ENCODE measurements at regions not wholly inside any gene's neighbourhood (a gene's known extent, or its start where the extent isn't known, plus 50 kb on each side); places are given as distances from the start of the nearest gene placed in this dataset.

DNA sequence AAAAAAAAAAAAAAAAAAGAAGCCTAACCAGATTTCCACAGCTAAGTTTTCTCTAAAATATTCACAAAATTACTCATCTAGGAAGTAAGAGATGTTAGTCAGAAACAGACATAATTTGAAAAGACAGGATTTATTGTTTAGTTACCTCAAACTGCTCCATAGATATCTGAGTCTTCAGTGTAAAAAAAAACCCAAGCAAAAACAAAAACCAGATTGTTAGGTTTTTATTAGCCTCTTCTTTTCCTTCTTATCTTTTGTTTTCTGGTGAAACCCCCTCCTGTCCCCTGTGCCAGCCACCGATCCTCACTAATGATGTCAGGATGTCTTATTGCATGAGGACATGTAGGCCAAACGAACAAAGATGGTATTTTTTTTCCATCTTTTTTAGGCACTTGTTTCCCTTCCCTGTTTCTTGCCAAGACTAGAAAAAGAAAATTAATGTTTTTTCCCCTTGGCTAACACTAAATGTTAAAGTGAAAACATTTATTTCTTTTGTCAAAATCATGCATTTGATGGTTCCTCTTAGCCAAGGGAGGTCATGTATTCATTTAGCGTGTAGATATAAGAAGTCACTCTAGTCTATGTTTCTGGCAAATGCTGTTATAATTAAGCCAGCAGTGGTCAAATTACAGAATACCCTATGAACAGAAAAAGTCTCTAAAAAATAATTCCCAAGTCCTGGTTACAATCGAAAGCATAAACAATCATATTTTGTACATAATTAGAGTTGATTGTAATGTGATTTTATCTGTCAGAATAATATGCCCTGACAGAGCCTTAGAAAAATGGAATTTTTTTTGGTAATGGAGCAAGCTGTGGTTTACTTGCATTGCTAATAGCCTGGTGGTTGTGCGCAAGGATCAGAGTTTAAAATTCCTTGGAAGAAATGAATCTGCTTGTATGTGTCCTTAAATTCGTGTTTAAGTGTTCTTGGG, 702.4 kb upstream of the FZD8 start:
- TF ChIP-seq, protein P1, sequence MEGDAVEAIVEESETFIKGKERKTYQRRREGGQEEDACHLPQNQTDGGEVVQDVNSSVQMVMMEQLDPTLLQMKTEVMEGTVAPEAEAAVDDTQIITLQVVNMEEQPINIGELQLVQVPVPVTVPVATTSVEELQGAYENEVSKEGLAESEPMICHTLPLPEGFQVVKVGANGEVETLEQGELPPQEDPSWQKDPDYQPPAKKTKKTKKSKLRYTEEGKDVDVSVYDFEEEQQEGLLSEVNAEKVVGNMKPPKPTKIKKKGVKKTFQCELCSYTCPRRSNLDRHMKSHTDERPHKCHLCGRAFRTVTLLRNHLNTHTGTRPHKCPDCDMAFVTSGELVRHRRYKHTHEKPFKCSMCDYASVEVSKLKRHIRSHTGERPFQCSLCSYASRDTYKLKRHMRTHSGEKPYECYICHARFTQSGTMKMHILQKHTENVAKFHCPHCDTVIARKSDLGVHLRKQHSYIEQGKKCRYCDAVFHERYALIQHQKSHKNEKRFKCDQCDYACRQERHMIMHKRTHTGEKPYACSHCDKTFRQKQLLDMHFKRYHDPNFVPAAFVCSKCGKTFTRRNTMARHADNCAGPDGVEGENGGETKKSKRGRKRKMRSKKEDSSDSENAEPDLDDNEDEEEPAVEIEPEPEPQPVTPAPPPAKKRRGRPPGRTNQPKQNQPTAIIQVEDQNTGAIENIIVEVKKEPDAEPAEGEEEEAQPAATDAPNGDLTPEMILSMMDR (IDR thresholded peaks at IDR 0.05), result no peak
- TF ChIP-seq POLR2A (IDR thresholded peaks at IDR 0.05), result no peak
